H9 (cell line): ENCODE measurements at regions not wholly inside any gene's neighbourhood (a gene's known extent, or its start where the extent isn't known, plus 50 kb on each side); places are given as distances from the start of the nearest gene placed in this dataset.
A peak's percentile ranks its signal among the peaks of the same experiment; 100 is the strongest.

Experiments used
- DNase-seq: peaks from one replicate; pipeline ENCODE4 v3.0.0-alpha.2; 2017
- H2AFZ ChIP-seq: one replicate; pipeline ENCODE4 v1.6.1; 2013; ENCODE audit warnings: mild to moderate bottlenecking, low read length, control low read depth, moderate library complexity
- H2AK5ac ChIP-seq: 2 replicates; pipeline ENCODE4 v1.6.1; 2013; ENCODE audit warnings: low read length, control low read depth, mixed read lengths; ENCODE audit not compliant: insufficient read length
- H2BK120ac ChIP-seq: one replicate; pipeline ENCODE4 v1.6.1; 2013; ENCODE audit warnings: low read depth, mild to moderate bottlenecking, low read length, control low read depth, inconsistent platforms; ENCODE audit not compliant: poor library complexity, severe bottlenecking
- H2BK12ac ChIP-seq: 2 replicates; pipeline ENCODE4 v1.6.1; 2013; ENCODE audit warnings: low read length, control low read depth, mixed read lengths, low read depth; ENCODE audit not compliant: insufficient read length
- H2BK15ac ChIP-seq: 2 replicates; pipeline ENCODE4 v1.6.1; 2013; ENCODE audit warnings: low read depth, low read length, control low read depth
- H2BK20ac ChIP-seq: one replicate; pipeline ENCODE4 v1.6.1; 2013; ENCODE audit warnings: low read depth, mild to moderate bottlenecking, low read length, control low read depth, inconsistent platforms; ENCODE audit not compliant: poor library complexity, severe bottlenecking
- H2BK5ac ChIP-seq: 2 replicates; pipeline ENCODE4 v1.6.1; 2013; ENCODE audit warnings: low read length, control low read depth, mixed read lengths; ENCODE audit not compliant: insufficient read length
- H3K14ac ChIP-seq: 2 replicates; pipeline ENCODE4 v1.6.1; 2013; ENCODE audit warnings: low read length, control low read depth; ENCODE audit not compliant: insufficient read depth
- H3K18ac ChIP-seq: 2 replicates; pipeline ENCODE4 v1.6.1; 2013; ENCODE audit warnings: low read depth, mild to moderate bottlenecking, mixed read lengths, low read length, control low read depth; ENCODE audit not compliant: insufficient read length
- H3K23ac ChIP-seq: 2 replicates; pipeline ENCODE4 v1.6.1; 2013; ENCODE audit warnings: low read length, control low read depth, mixed read lengths, low read depth; ENCODE audit not compliant: insufficient read length
- H3K23me2 ChIP-seq: 2 replicates; pipeline ENCODE4 v1.6.1; 2013; ENCODE audit warnings: low read depth, mild to moderate bottlenecking, mixed read lengths, low read length, control low read depth; ENCODE audit not compliant: insufficient read length, poor library complexity, severe bottlenecking
- H3K27ac ChIP-seq: 2 replicates; pipeline ENCODE4 v1.5.1; 2013; ENCODE audit warnings: low read length, control low read depth, mixed read lengths, low read depth; ENCODE audit not compliant: insufficient read length
- H3K27me3 ChIP-seq: 2 replicates; pipeline ENCODE4 v1.6.1; 2013; ENCODE audit warnings: low read length, control low read depth, inconsistent platforms; ENCODE audit not compliant: insufficient read depth
- H3K4ac ChIP-seq: 2 replicates; pipeline ENCODE4 v1.6.1; 2013; ENCODE audit warnings: low read depth, mild to moderate bottlenecking, control low read depth, inconsistent platforms, low read length, moderate library complexity
- H3K4me1 ChIP-seq: 2 replicates; pipeline ENCODE4 v1.6.1; 2013; ENCODE audit warnings: low read length, control low read depth, inconsistent platforms; ENCODE audit not compliant: insufficient read depth
- H3K4me2 ChIP-seq: 2 replicates; pipeline ENCODE4 v1.6.1; 2013; ENCODE audit warnings: low read length, control low read depth, mixed read lengths; ENCODE audit not compliant: insufficient read length, insufficient read depth
- H3K56ac ChIP-seq: 2 replicates; pipeline ENCODE4 v1.6.1; 2013; ENCODE audit warnings: low read depth, mild to moderate bottlenecking, mixed read lengths, low read length, control low read depth; ENCODE audit not compliant: insufficient read length
- H3K79me1 ChIP-seq: 2 replicates; pipeline ENCODE4 v1.6.1; 2013; ENCODE audit warnings: low read depth, mild to moderate bottlenecking, moderate library complexity, low read length, control low read depth, inconsistent platforms; ENCODE audit not compliant: insufficient read depth, poor library complexity, severe bottlenecking
- H3K79me2 ChIP-seq: 2 replicates; pipeline ENCODE4 v1.6.1; 2013; ENCODE audit warnings: low read length, control low read depth, inconsistent platforms; ENCODE audit not compliant: insufficient read depth
- H3K9ac ChIP-seq: 2 replicates; pipeline ENCODE4 v1.6.1; 2013; ENCODE audit warnings: low read length, control low read depth, mixed read lengths; ENCODE audit not compliant: insufficient read length; ENCODE audit errors: extremely low read depth
- H3K9me3 ChIP-seq: one replicate; pipeline ENCODE4 v1.6.1; 2013; ENCODE audit warnings: low read depth, low read length, inconsistent platforms; ENCODE audit not compliant: control insufficient read depth
- H3T11ph ChIP-seq: one replicate; pipeline ENCODE4 v1.6.1; 2013; ENCODE audit warnings: mild to moderate bottlenecking, low read length, control low read depth, inconsistent platforms
- H4K20me1 ChIP-seq: one replicate; pipeline ENCODE4 v1.6.1; 2013; ENCODE audit not compliant: control insufficient read depth, insufficient read length, insufficient read depth
- H4K5ac ChIP-seq: 2 replicates; pipeline ENCODE4 v1.6.1; 2013; ENCODE audit warnings: low read depth, mild to moderate bottlenecking, mixed read lengths, low read length, control low read depth; ENCODE audit not compliant: insufficient read length
- H4K8ac ChIP-seq: replicated peaks from 2 replicates; pipeline ENCODE4 v1.6.1; 2013; ENCODE audit warnings: low read length, control low read depth, mixed read lengths, low read depth; ENCODE audit not compliant: insufficient read length
- H4K91ac ChIP-seq: 2 replicates; pipeline ENCODE4 v1.6.1; 2013; ENCODE audit warnings: low read depth, mild to moderate bottlenecking, moderate library complexity, mixed read lengths, low read length, control low read depth; ENCODE audit not compliant: insufficient read length
- H3K27ac Mint-ChIP-seq, 3 experiments: 2 replicates in 2 of 3; 3 replicates in 1 of 3; pipeline ENCODE4 v1.8.0; 2020 to 2021; ENCODE audit warnings: mixed read lengths in 3 of 3, mild to moderate bottlenecking in 1 of 3, moderate library complexity in 1 of 3
- H3K27me3 Mint-ChIP-seq: 2 replicates; pipeline ENCODE4 v1.8.0; 2021; ENCODE audit warnings: low read depth, mild to moderate bottlenecking, moderate library complexity, mixed read lengths
- H3K36me3 Mint-ChIP-seq, 3 experiments: 2 replicates in 2 of 3; 3 replicates in 1 of 3; pipeline ENCODE4 v1.8.0; 2020 to 2021; ENCODE audit warnings: low read depth in 3 of 3, mixed read lengths in 3 of 3; ENCODE audit not compliant: insufficient read depth in 1 of 3
- H3K4me1 Mint-ChIP-seq, 2 experiments: 2 replicates each; pipeline ENCODE4 v1.8.0; 2020; ENCODE audit warnings: mixed read lengths in 2 of 2
- H3K4me3 Mint-ChIP-seq, 2 experiments: 2 replicates in 1 of 2; 3 replicates in 1 of 2; pipeline ENCODE4 v1.8.0; 2020 to 2021; ENCODE audit warnings: mild to moderate bottlenecking in 2 of 2, mixed read lengths in 2 of 2, moderate library complexity in 1 of 2
- H3K9me3 Mint-ChIP-seq, 2 experiments: 2 replicates in 1 of 2; 3 replicates in 1 of 2; pipeline ENCODE4 v1.8.0; 2020; ENCODE audit warnings: mild to moderate bottlenecking in 2 of 2, mixed read lengths in 2 of 2, moderate library complexity in 1 of 2
- WGBS: extraction: QIAGEN DNeasy Blood & Tissue Kit; methylation state at CpG from one replicate; pipeline ENCODE4 v1.1.7; 2013; ENCODE audit warnings: missing lambda C conversion rate, low lambda C conversion rate, mixed read lengths; ENCODE audit not compliant: insufficient read length; ENCODE audit errors: extremely low coverage; 5-methylcytosine and 5-hydroxymethylcytosine counted together
- TF ChIP-seq, protein P1 (sequence below): fragments of 200-600 bp; sonication (generic); conservative IDR thresholded peaks from 3 replicates; pipeline ENCODE4 v1.8.0; 2021; ENCODE audit warnings: antibody characterized with exemption, mild to moderate bottlenecking

DNA sequence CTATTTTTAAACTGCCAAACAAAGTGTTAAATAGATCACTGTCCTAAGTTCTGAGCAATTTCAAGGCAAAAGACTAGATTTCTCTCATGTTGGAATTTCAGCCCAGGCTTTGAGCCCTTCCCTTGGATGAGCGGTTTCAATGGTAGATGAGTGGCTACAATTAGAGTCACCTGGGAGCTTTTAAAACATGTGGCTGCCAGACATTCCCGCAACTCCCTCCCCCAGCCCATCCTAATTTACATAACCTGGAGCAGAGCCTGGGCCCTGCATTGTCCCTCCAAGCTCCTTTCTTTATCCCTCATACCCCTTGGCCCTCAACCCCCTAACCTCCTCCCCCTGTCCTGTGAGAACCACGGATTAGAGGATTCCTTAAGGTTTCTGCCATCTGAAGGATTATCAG lies 357.5 kb upstream of the UMPS start:
- H3K9ac ChIP-seq = no peak overlapping the region
- H3K4ac ChIP-seq = no peak overlapping the region
- DNase-seq = peak; percentile 65
- H2BK5ac ChIP-seq = no peak overlapping the region
- H2BK20ac ChIP-seq = no peak overlapping the region
- H2BK12ac ChIP-seq = no peak overlapping the region
- no peak overlapping the region for H3K4me2 ChIP-seq
- no peaks in the 10 kb centered on the region for H3K79me2 ChIP-seq
- no peak overlapping the region for H3K23ac ChIP-seq
- no peak overlapping the region for H4K5ac ChIP-seq
- no peak overlapping the region for H2BK120ac ChIP-seq
- no peaks in the 10 kb centered on the region for H3K27me3 ChIP-seq
- H3K27ac ChIP-seq = no peak overlapping the region
- Mint-ChIP-seq H3K4me3 (no peak overlapping the region), H3K27me3 (no peaks in the 10 kb centered on the region), H3K4me1 (peaks cover 19 to 20% of the 10 kb centered on the region in 2 experiments), H3K36me3 (peaks cover 3 to 23% (median 7%) of the 10 kb centered on the region in 3 experiments; a peak in 6 of 7 replicates), H3K9me3 (peaks cover 11 to 19% of the 10 kb centered on the region in 2 experiments), H3K27ac (peak overlapping the region in 1 of 3 experiments; percentile 10; a peak in 1 of 7 replicates)
- no peak overlapping the region for H3K14ac ChIP-seq
- H3K9me3 ChIP-seq = no peaks in the 10 kb centered on the region
- peaks cover 5% of the 10 kb centered on the region; the same call in 1 of the 2 replicates for H3K4me1 ChIP-seq
- H2AK5ac ChIP-seq = no peak overlapping the region
- no peak overlapping the region for H2BK15ac ChIP-seq
- no peaks in the 10 kb centered on the region for H4K20me1 ChIP-seq
- no peaks in the 10 kb centered on the region for H3K79me1 ChIP-seq
- H3K56ac ChIP-seq = no peak overlapping the region
- H4K91ac ChIP-seq = no peak overlapping the region
- no CpG with 5 or more reads among the region's 3 CpGs for WGBS
- H3K23me2 ChIP-seq = no peaks in the 10 kb centered on the region
- no peak overlapping the region for H2AFZ ChIP-seq
- H4K8ac ChIP-seq = no peak overlapping the region
- no peak overlapping the region for H3T11ph ChIP-seq
- H3K18ac ChIP-seq = no peak overlapping the region
- TF ChIP-seq, protein P1, sequence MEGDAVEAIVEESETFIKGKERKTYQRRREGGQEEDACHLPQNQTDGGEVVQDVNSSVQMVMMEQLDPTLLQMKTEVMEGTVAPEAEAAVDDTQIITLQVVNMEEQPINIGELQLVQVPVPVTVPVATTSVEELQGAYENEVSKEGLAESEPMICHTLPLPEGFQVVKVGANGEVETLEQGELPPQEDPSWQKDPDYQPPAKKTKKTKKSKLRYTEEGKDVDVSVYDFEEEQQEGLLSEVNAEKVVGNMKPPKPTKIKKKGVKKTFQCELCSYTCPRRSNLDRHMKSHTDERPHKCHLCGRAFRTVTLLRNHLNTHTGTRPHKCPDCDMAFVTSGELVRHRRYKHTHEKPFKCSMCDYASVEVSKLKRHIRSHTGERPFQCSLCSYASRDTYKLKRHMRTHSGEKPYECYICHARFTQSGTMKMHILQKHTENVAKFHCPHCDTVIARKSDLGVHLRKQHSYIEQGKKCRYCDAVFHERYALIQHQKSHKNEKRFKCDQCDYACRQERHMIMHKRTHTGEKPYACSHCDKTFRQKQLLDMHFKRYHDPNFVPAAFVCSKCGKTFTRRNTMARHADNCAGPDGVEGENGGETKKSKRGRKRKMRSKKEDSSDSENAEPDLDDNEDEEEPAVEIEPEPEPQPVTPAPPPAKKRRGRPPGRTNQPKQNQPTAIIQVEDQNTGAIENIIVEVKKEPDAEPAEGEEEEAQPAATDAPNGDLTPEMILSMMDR = no peak
